ENCODE measurements at regions not wholly inside any gene's neighbourhood (a gene's known extent, or its start where the extent isn't known, plus 50 kb on each side); places are given as distances from the start of the nearest gene placed in this dataset.
"Not testable (repeated sequence)": the region's sequence is repeated elsewhere in the genome, so short reads cannot be mapped to it uniquely, and the experiment has no call there.

- not testable (repeated sequence) for DNase-seq
Measured at GRCh38 chr2:239817468-239818031, 207.6 kb downstream of the NDUFA10 start.

GRCh38 chr2:239816576-239817467, 208.3 kb downstream of the NDUFA10 start:
- no peak for DNase-seq

GRCh38 chr2:239815671-239816070, 209.5 kb downstream of the NDUFA10 start:
- DNase-seq, result no peak

- DNase-seq, result no peak
Measured at GRCh38 chr2:239814861-239815601, 210.1 kb downstream of the NDUFA10 start.

- DNase-seq, result no peak
Measured at GRCh38 chr2:239814116-239814860, 210.9 kb downstream of the NDUFA10 start.

- no peak for DNase-seq
Measured at GRCh38 chr2:239813261-239814115, 211.7 kb downstream of the NDUFA10 start.

GRCh38 chr2:239811806-239812560, 213.2 kb downstream of the NDUFA10 start:
- no peak for DNase-seq

GRCh38 chr2:239811111-239811781, 213.9 kb downstream of the NDUFA10 start:
- no peak for DNase-seq

GRCh38 chr2:239809391-239809790, 215.8 kb downstream of the NDUFA10 start:
- DNase-seq, result no peak

- DNase-seq, result no peak
Measured at GRCh38 chr2:239807568-239807967, 217.6 kb downstream of the NDUFA10 start.

GRCh38 chr2:239806758-239807434, 218.2 kb downstream of the NDUFA10 start:
- DNase-seq, result no peak

GRCh38 chr2:239806276-239806675, 218.9 kb downstream of the NDUFA10 start:
- DNase-seq, result no peak

- no peak for DNase-seq
Measured at GRCh38 chr2:239805414-239805813, 219.7 kb downstream of the NDUFA10 start.

GRCh38 chr2:239805043-239805329, 220.2 kb downstream of the NDUFA10 start:
- DNase-seq, result no peak

- DNase-seq, result no peak
Measured at GRCh38 chr2:239804161-239805042, 220.7 kb downstream of the NDUFA10 start.

GRCh38 chr2:239803766-239804115, 221.4 kb downstream of the NDUFA10 start:
- DNase-seq, result no peak

GRCh38 chr2:239803102-239803765, 221.9 kb downstream of the NDUFA10 start:
- DNase-seq, result no peak

GRCh38 chr2:239802185-239802649, 222.9 kb downstream of the NDUFA10 start:
- DNase-seq, result no peak

Measured in KG1 (cell line).